ENCODE measurements at regions not wholly inside any gene's neighbourhood (a gene's known extent, or its start where the extent isn't known, plus 50 kb on each side); places are given as distances from the start of the nearest gene placed in this dataset.

GRCh38 chr11:64502634-64503033 is 53.1 kb upstream of the SLC22A11 start:
- no peaks in the 10 kb centered on the region for H3K79me2 ChIP-seq (ENCODE audit: insufficient read depth, low read length)
- H3K9ac ChIP-seq (ENCODE audit: low read length) = no peak overlapping the region
- no peaks in the 10 kb centered on the region for H3K4me1 ChIP-seq (ENCODE audit: insufficient read depth, low read length, severe bottlenecking)
- no peaks in the 10 kb centered on the region for H3K36me3 ChIP-seq (ENCODE audit: insufficient read depth, low read length)
- no peak overlapping the region for H2AFZ ChIP-seq (ENCODE audit: low read length)
- no peak overlapping the region for H3K27ac ChIP-seq (ENCODE audit: low read depth, low read length, poor library complexity, severe bottlenecking)
- H3K9me2 ChIP-seq (ENCODE audit: low read depth, low read length) = no peaks in the 10 kb centered on the region
- no peaks in the 10 kb centered on the region for H4K20me1 ChIP-seq (ENCODE audit: insufficient read depth, low read length)
- no peaks in the 10 kb centered on the region for H3F3A ChIP-seq (ENCODE audit: insufficient read depth, low read length)
- H3K4me3 ChIP-seq (ENCODE audit: low read depth, low read length, poor library complexity, severe bottlenecking) = no peak overlapping the region
- TF ChIP-seq EZH2 (IDR thresholded peaks at IDR 0.05; ENCODE audit: borderline replicate concordance, low read length) = no peak
- peaks cover 13% of the 10 kb centered on the region; the same call in 1 of the 2 replicates for H3K27me3 ChIP-seq (ENCODE audit: insufficient read depth, low read length)
- no peak overlapping the region for H3K4me2 ChIP-seq (ENCODE audit: low read length)
- H3K9me3 ChIP-seq (ENCODE audit: low read length) = no peaks in the 10 kb centered on the region

- H3K4me3 ChIP-seq (ENCODE audit: low read depth, low read length, poor library complexity, severe bottlenecking) = no peak overlapping the region
- no peaks in the 10 kb centered on the region for H3K79me2 ChIP-seq (ENCODE audit: insufficient read depth, low read length)
- H3K4me2 ChIP-seq (ENCODE audit: low read length) = no peak overlapping the region
Observed at GRCh38 chr11:64503186-64503753, 52.5 kb upstream of the SLC22A11 start.

GRCh38 chr11:64504999-64505398 is 50.7 kb upstream of the SLC22A11 start:
- Histone ChIP-seq H3K79me2 (ENCODE audit: insufficient read depth, low read length) (no peaks in the 10 kb centered on the region), H3K9me2 (ENCODE audit: low read depth, low read length) (no peaks in the 10 kb centered on the region), H3K4me3 (ENCODE audit: low read depth, low read length, poor library complexity, severe bottlenecking) (no peak overlapping the region), H3K36me3 (ENCODE audit: insufficient read depth, low read length) (no peaks in the 10 kb centered on the region), H4K20me1 (ENCODE audit: insufficient read depth, low read length) (no peaks in the 10 kb centered on the region), H2AFZ (ENCODE audit: low read length) (no peak overlapping the region), H3K27ac (ENCODE audit: low read depth, low read length, poor library complexity, severe bottlenecking) (no peak overlapping the region), H3K4me1 (ENCODE audit: insufficient read depth, low read length, severe bottlenecking) (no peaks in the 10 kb centered on the region), H3F3A (ENCODE audit: insufficient read depth, low read length) (no peaks in the 10 kb centered on the region), H3K27me3 (ENCODE audit: insufficient read depth, low read length) (peaks cover 13% of the 10 kb centered on the region; the same call in 1 of the 2 replicates), H3K4me2 (ENCODE audit: low read length) (no peak overlapping the region), H3K9me3 (ENCODE audit: low read length) (no peaks in the 10 kb centered on the region), H3K9ac (ENCODE audit: low read length) (no peak overlapping the region)
- TF ChIP-seq EZH2 (IDR thresholded peaks at IDR 0.05; ENCODE audit: borderline replicate concordance, low read length) (no peak), CTCF (IDR thresholded peaks at IDR 0.05; ENCODE audit: low read length) (no peak)

More at GRCh38 chr11:64503186-64503753, 52.5 kb upstream of the SLC22A11 start:
- Histone ChIP-seq H3K9me3 (ENCODE audit: low read length) (no peaks in the 10 kb centered on the region), H3K36me3 (ENCODE audit: insufficient read depth, low read length) (no peaks in the 10 kb centered on the region), H4K20me1 (ENCODE audit: insufficient read depth, low read length) (no peaks in the 10 kb centered on the region), H3K9ac (ENCODE audit: low read length) (no peak overlapping the region), H3K4me1 (ENCODE audit: insufficient read depth, low read length, severe bottlenecking) (no peaks in the 10 kb centered on the region), H3K27ac (ENCODE audit: low read depth, low read length, poor library complexity, severe bottlenecking) (no peak overlapping the region), H3K27me3 (ENCODE audit: insufficient read depth, low read length) (peaks cover 13% of the 10 kb centered on the region; the same call in 1 of the 2 replicates), H3F3A (ENCODE audit: insufficient read depth, low read length) (no peaks in the 10 kb centered on the region), H2AFZ (ENCODE audit: low read length) (no peak overlapping the region), H3K9me2 (ENCODE audit: low read depth, low read length) (no peaks in the 10 kb centered on the region)
- TF ChIP-seq CTCF (IDR thresholded peaks at IDR 0.05; ENCODE audit: low read length) (no peak), EZH2 (IDR thresholded peaks at IDR 0.05; ENCODE audit: borderline replicate concordance, low read length) (no peak)
